CD14-positive monocyte (primary cell): ENCODE measurements at regions not wholly inside any gene's neighbourhood (a gene's known extent, or its start where the extent isn't known, plus 50 kb on each side); places are given as distances from the start of the nearest gene placed in this dataset.

ENCODE experiments used
- DNase-seq, 3 donors: peaks; one replicate each; pipeline ENCODE4 v3.0.0-alpha.2; 2011 to 2022
- H2AFZ ChIP-seq: 2 replicates; pipeline ENCODE4 v1.6.0; 2012; ENCODE audit warnings: mild to moderate bottlenecking, low read depth, low read length, inconsistent platforms; ENCODE audit not compliant: insufficient read depth, poor library complexity, severe bottlenecking
- H3K27ac ChIP-seq, 2 donors: 1 replicate in 1 of 2; 2 replicates in 1 of 2; pipeline ENCODE4 v1.5.1; 2012 to 2013; ENCODE audit warnings: low read length in 2 of 2, control low read depth in 1 of 2, inconsistent platforms in 1 of 2, low read depth in 1 of 2, mild to moderate bottlenecking in 1 of 2
- H3K27me3 ChIP-seq, 2 donors: one replicate each; pipeline versions ENCODE4 v1.6.0 to v1.6.1; 2011 to 2013; ENCODE audit warnings: low read length in 2 of 2; ENCODE audit not compliant: control insufficient read depth in 2 of 2, insufficient read depth in 2 of 2
- H3K36me3 ChIP-seq, 2 donors: replicated peaks in 1 of 2; 1 replicate in 1 of 2; 2 replicates in 1 of 2; pipeline versions ENCODE4 v1.5.1 to v1.6.1; 2012 to 2013; ENCODE audit warnings: low read length in 2 of 2, control low read depth in 1 of 2, inconsistent platforms in 1 of 2, mild to moderate bottlenecking in 1 of 2; ENCODE audit not compliant: insufficient read depth in 2 of 2, control insufficient read depth in 1 of 2
- H3K4me1 ChIP-seq, 2 donors: 1 replicate in 1 of 2; 2 replicates in 1 of 2; pipeline versions ENCODE4 v1.5.1 to v1.6.1; 2012 to 2013; ENCODE audit warnings: low read length in 2 of 2, control low read depth in 1 of 2, inconsistent platforms in 1 of 2, mild to moderate bottlenecking in 1 of 2, moderate library complexity in 1 of 2; ENCODE audit not compliant: insufficient read depth in 2 of 2, control insufficient read depth in 1 of 2
- H3K4me2 ChIP-seq: replicated peaks from 2 replicates; pipeline ENCODE3; 2012; ENCODE audit warnings: low read length, moderate library complexity, mild to moderate bottlenecking; ENCODE audit not compliant: poor library complexity, severe bottlenecking; ENCODE audit errors: extremely low read depth
- H3K4me3 ChIP-seq, 3 experiments: fragments of 200-600 bp in 1 of 3; sonication (generic) in 1 of 3; replicated peaks in 1 of 3; 1 replicate in 2 of 3; 2 replicates in 1 of 3; pipeline ENCODE4 v1.5.1; 2011 to 2013; ENCODE audit warnings: low read length in 3 of 3, mild to moderate bottlenecking in 3 of 3, control low read depth in 2 of 3, low read depth in 2 of 3, inconsistent platforms in 1 of 3, moderate library complexity in 1 of 3
- H3K79me2 ChIP-seq: 2 replicates; pipeline ENCODE4 v1.6.0; 2012; ENCODE audit warnings: mild to moderate bottlenecking, control low read depth, inconsistent platforms, low read length, moderate library complexity; ENCODE audit not compliant: insufficient read depth
- H3K9ac ChIP-seq: 2 replicates; pipeline ENCODE4 v1.6.0; 2017; ENCODE audit warnings: low read length, mild to moderate bottlenecking; ENCODE audit not compliant: insufficient read depth, poor library complexity, severe bottlenecking
- H3K9me3 ChIP-seq, 2 donors: replicated peaks in 1 of 2; 1 replicate in 1 of 2; 2 replicates in 1 of 2; pipeline versions ENCODE4 v1.5.1 to v1.6.1; 2012 to 2013; ENCODE audit warnings: low read length in 2 of 2, control low read depth in 1 of 2; ENCODE audit not compliant: control insufficient read depth in 1 of 2, insufficient read depth in 1 of 2
- H4K20me1 ChIP-seq: 2 replicates; pipeline ENCODE4 v1.6.0; 2012; ENCODE audit warnings: mild to moderate bottlenecking, low read length, control low read depth, moderate library complexity; ENCODE audit not compliant: insufficient read depth
- H3K27ac Mint-ChIP-seq, 7 donors: one replicate each; pipeline ENCODE4 v1.8.0; 2020; ENCODE audit warnings: mild to moderate bottlenecking in 7 of 7, mixed read lengths in 7 of 7, moderate library complexity in 6 of 7, inconsistent platforms in 2 of 7
- H3K27me3 Mint-ChIP-seq, 3 donors: one replicate each; pipeline ENCODE4 v1.8.0; 2021 to 2022; ENCODE audit warnings: low read depth in 3 of 3, mild to moderate bottlenecking in 3 of 3, mixed read lengths in 3 of 3, moderate library complexity in 3 of 3, inconsistent platforms in 1 of 3
- H3K36me3 Mint-ChIP-seq, 2 donors: one replicate each; pipeline ENCODE4 v1.8.0; 2020; ENCODE audit warnings: mixed read lengths in 2 of 2, inconsistent platforms in 1 of 2, mild to moderate bottlenecking in 1 of 2
- H3K4me1 Mint-ChIP-seq: one replicate; pipeline ENCODE4 v1.8.0; 2020; ENCODE audit warnings: mild to moderate bottlenecking, mixed read lengths
- H3K4me3 Mint-ChIP-seq, 2 donors: one replicate each; pipeline ENCODE4 v1.8.0; 2020; ENCODE audit warnings: mild to moderate bottlenecking in 2 of 2, mixed read lengths in 2 of 2, moderate library complexity in 1 of 2
- H3K9me3 Mint-ChIP-seq, 7 donors: one replicate each; pipeline ENCODE4 v1.8.0; 2020 to 2022; ENCODE audit warnings: mixed read lengths in 7 of 7, mild to moderate bottlenecking in 6 of 7, moderate library complexity in 6 of 7, inconsistent platforms in 2 of 7
- WGBS: methylation state at CpG from one replicate; pipeline ENCODE4 v1.1.5; 2013; ENCODE audit warnings: missing lambda C conversion rate; ENCODE audit not compliant: insufficient coverage; 5-methylcytosine and 5-hydroxymethylcytosine counted together
- intact Hi-C, 2 donors: fragments of 100-400 bp; cut with micrococcal nuclease; formaldehyde crosslinking; loops; one replicate each; pipeline versions ENCODE4 v1.15.0 to v1.15.1; 2023
- TF ChIP-seq, protein P1 (sequence below): fragments of 200-600 bp; IDR thresholded peaks from one replicate; pipeline ENCODE4 v1.8.0; 2022; ENCODE audit warnings: antibody characterized with exemption, mild to moderate bottlenecking

DNA sequence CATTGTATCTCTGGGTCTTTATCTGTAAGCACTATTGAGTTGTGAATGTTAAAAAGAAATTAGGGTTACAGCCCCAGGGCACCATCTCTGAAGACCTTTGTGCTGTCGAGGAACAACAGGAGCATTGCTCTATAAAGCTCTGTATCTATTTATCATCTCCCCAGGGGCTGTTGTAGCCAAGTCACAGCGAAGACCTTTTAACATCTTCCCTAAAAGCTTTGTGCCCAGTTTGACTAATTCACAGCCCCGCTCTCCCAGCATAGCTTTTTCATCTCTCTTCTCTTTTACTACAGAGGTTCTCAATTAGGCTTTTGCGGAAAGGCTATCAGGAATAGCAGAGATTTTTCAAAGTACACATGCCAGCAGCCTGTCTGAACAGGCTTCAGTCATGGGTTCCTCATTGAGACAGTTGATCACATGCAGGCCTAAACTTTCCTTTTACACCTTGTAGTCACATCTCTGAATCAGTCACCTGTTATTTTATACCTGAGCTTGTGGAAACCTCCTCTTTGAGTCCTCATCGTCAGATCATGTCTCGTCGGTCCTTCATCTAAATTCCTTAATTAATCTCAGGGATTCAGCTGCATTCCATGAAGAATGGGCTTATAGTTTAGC, 140.5 kb downstream of the NPR3 start:
- intact Hi-C loops = no loop called here
- Histone ChIP-seq H3K4me2 (no peak overlapping the region), H2AFZ (no peak overlapping the region), H3K27me3 (no peaks in the 10 kb centered on the region), H3K4me3 (no peak overlapping the region), H4K20me1 (no peaks in the 10 kb centered on the region), H3K27ac (no peak overlapping the region), H3K4me1 (no peaks in the 10 kb centered on the region), H3K9ac (no peak overlapping the region), H3K79me2 (no peaks in the 10 kb centered on the region), H3K36me3 (no peaks in the 10 kb centered on the region), H3K9me3 (no peaks in the 10 kb centered on the region)
- Mint-ChIP-seq H3K27ac (no peak overlapping the region), H3K36me3 (no peaks in the 10 kb centered on the region), H3K9me3 (peaks cover 0 to 3% (median 0%) of the 10 kb centered on the region in 7 donors), H3K4me1 (no peaks in the 10 kb centered on the region), H3K4me3 (no peak overlapping the region), H3K27me3 (peaks cover 0 to 2% (median 1%) of the 10 kb centered on the region in 3 donors)
- 96% methylated on average over 4 of the region's 7 CpGs for WGBS
- TF ChIP-seq, protein P1, sequence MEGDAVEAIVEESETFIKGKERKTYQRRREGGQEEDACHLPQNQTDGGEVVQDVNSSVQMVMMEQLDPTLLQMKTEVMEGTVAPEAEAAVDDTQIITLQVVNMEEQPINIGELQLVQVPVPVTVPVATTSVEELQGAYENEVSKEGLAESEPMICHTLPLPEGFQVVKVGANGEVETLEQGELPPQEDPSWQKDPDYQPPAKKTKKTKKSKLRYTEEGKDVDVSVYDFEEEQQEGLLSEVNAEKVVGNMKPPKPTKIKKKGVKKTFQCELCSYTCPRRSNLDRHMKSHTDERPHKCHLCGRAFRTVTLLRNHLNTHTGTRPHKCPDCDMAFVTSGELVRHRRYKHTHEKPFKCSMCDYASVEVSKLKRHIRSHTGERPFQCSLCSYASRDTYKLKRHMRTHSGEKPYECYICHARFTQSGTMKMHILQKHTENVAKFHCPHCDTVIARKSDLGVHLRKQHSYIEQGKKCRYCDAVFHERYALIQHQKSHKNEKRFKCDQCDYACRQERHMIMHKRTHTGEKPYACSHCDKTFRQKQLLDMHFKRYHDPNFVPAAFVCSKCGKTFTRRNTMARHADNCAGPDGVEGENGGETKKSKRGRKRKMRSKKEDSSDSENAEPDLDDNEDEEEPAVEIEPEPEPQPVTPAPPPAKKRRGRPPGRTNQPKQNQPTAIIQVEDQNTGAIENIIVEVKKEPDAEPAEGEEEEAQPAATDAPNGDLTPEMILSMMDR = no peak
- no peak for DNase-seq

DNA sequence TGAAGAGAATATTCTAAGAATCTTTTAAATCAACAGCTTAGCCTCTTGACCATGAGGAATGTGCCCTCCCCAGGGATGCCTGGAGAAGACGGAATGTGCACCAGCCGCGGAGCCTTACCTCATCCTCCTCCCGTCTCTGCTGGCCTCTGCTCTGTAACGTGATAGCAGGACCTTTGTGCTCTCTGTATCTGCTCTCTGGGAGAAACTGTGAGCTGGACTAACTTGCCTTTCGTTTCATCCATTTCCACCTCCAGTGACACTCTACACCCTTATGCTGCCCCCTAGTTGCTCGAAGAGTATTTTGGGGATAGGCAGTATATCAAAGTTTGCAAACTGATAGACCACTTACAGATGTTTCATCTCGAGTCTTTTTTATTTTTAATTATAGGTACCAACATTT, 141.4 kb downstream of the NPR3 start:
- H3K79me2 ChIP-seq = no peaks in the 10 kb centered on the region
- no peaks in the 10 kb centered on the region for H3K27me3 ChIP-seq
- DNase-seq = no peak
- H3K27ac ChIP-seq = no peak overlapping the region
- no peak overlapping the region for H3K9ac ChIP-seq
- no peak overlapping the region for H3K4me2 ChIP-seq
- no peaks in the 10 kb centered on the region for H4K20me1 ChIP-seq
- no peak overlapping the region for H3K4me3 Mint-ChIP-seq
- WGBS = 39% methylated on average over 3 of the region's 8 CpGs
- H3K36me3 ChIP-seq = no peaks in the 10 kb centered on the region
- TF ChIP-seq, protein P1 = no peak
- H3K9me3 Mint-ChIP-seq = peaks cover 0 to 3% (median 0%) of the 10 kb centered on the region in 7 donors
- H3K4me3 ChIP-seq = no peak overlapping the region
- H3K9me3 ChIP-seq = no peaks in the 10 kb centered on the region
- peaks cover 0 to 2% (median 1%) of the 10 kb centered on the region in 3 donors for H3K27me3 Mint-ChIP-seq
- H2AFZ ChIP-seq = no peak overlapping the region
- peak overlapping the region in 1 of 7 donors; percentile 54 for H3K27ac Mint-ChIP-seq
- H3K36me3 Mint-ChIP-seq = no peaks in the 10 kb centered on the region
- H3K4me1 Mint-ChIP-seq = no peaks in the 10 kb centered on the region
- intact Hi-C loops = no loop called here
- H3K4me1 ChIP-seq = no peaks in the 10 kb centered on the region
